ENCODE measurements at regions not wholly inside any gene's neighbourhood (a gene's known extent, or its start where the extent isn't known, plus 50 kb on each side); places are given as distances from the start of the nearest gene placed in this dataset.

GRCh38 chr18:77433076-77433475 is 183.4 kb downstream of the GALR1 start:
- no TSS peak for BruUV-seq (replicated peaks)
- Histone ChIP-seq H3K4me1 (ENCODE audit: insufficient read depth, low read length, poor library complexity, severe bottlenecking) (no peaks in the 10 kb centered on the region), H3K4me3 (ENCODE audit: low read depth, low read length, poor library complexity, severe bottlenecking) (no peak overlapping the region), H3K27ac (ENCODE audit: low read depth, low read length, poor library complexity, severe bottlenecking) (no peak overlapping the region), H3K9me3 (ENCODE audit: low read depth, low read length, poor library complexity, severe bottlenecking) (no peaks in the 10 kb centered on the region), H3K36me3 (ENCODE audit: insufficient read depth, low read length, poor library complexity, severe bottlenecking) (no peaks in the 10 kb centered on the region), H3K27me3 (replicated peaks; ENCODE audit: insufficient read depth, low read depth, low read length, poor library complexity) (no peaks in the 10 kb centered on the region)
- ChIA-PET CTCF (no interaction called here), POLR2A (ENCODE audit: low non-redundant PET) (no interaction called here)
- DNase-seq (ENCODE audit: low spot score): no peak
- intact Hi-C loops (cut with micrococcal nuclease; ENCODE audit: unreplicated experiment): no loop called here
- TF ChIP-seq EZH2 (IDR thresholded peaks at IDR 0.05; ENCODE audit: borderline replicate concordance, low read depth, low read length, poor library complexity, severe bottlenecking): no peak
- TF ChIP-seq, protein P1, sequence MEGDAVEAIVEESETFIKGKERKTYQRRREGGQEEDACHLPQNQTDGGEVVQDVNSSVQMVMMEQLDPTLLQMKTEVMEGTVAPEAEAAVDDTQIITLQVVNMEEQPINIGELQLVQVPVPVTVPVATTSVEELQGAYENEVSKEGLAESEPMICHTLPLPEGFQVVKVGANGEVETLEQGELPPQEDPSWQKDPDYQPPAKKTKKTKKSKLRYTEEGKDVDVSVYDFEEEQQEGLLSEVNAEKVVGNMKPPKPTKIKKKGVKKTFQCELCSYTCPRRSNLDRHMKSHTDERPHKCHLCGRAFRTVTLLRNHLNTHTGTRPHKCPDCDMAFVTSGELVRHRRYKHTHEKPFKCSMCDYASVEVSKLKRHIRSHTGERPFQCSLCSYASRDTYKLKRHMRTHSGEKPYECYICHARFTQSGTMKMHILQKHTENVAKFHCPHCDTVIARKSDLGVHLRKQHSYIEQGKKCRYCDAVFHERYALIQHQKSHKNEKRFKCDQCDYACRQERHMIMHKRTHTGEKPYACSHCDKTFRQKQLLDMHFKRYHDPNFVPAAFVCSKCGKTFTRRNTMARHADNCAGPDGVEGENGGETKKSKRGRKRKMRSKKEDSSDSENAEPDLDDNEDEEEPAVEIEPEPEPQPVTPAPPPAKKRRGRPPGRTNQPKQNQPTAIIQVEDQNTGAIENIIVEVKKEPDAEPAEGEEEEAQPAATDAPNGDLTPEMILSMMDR (conservative IDR thresholded peaks at IDR 0.05; ENCODE audit: low read depth, low read length): no peak

- intact Hi-C loops (cut with micrococcal nuclease; ENCODE audit: unreplicated experiment): no loop called here
- Histone ChIP-seq H3K27me3 (replicated peaks; ENCODE audit: insufficient read depth, low read depth, low read length, poor library complexity) (no peaks in the 10 kb centered on the region), H3K4me3 (ENCODE audit: low read depth, low read length, poor library complexity, severe bottlenecking) (no peak overlapping the region), H3K4me1 (ENCODE audit: insufficient read depth, low read length, poor library complexity, severe bottlenecking) (no peaks in the 10 kb centered on the region), H3K36me3 (ENCODE audit: insufficient read depth, low read length, poor library complexity, severe bottlenecking) (no peaks in the 10 kb centered on the region), H3K9me3 (ENCODE audit: low read depth, low read length, poor library complexity, severe bottlenecking) (peaks cover 9% of the 10 kb centered on the region), H3K27ac (ENCODE audit: low read depth, low read length, poor library complexity, severe bottlenecking) (no peak overlapping the region)
- DNase-seq (ENCODE audit: low spot score): no peak
- CTCF ChIA-PET: no interaction called here
- BruUV-seq (replicated peaks): no TSS peak
- TF ChIP-seq EZH2 (IDR thresholded peaks at IDR 0.05; ENCODE audit: borderline replicate concordance, low read depth, low read length, poor library complexity, severe bottlenecking): no peak
- TF ChIP-seq, protein P1 (conservative IDR thresholded peaks at IDR 0.05; ENCODE audit: low read depth, low read length): no peak
- POLR2A ChIA-PET (ENCODE audit: low non-redundant PET): no interaction called here
These were observed 190.2 kb downstream of the GALR1 start for GRCh38 chr18:77439888-77440287.

- BruUV-seq (replicated peaks): no TSS peak
- intact Hi-C loops (cut with micrococcal nuclease; ENCODE audit: unreplicated experiment): no loop called here
- Histone ChIP-seq H3K4me3 (ENCODE audit: low read depth, low read length, poor library complexity, severe bottlenecking) (no peak overlapping the region), H3K27ac (ENCODE audit: low read depth, low read length, poor library complexity, severe bottlenecking) (no peak overlapping the region), H3K4me1 (ENCODE audit: insufficient read depth, low read length, poor library complexity, severe bottlenecking) (no peaks in the 10 kb centered on the region), H3K36me3 (ENCODE audit: insufficient read depth, low read length, poor library complexity, severe bottlenecking) (no peaks in the 10 kb centered on the region), H3K9me3 (ENCODE audit: low read depth, low read length, poor library complexity, severe bottlenecking) (peaks cover 9% of the 10 kb centered on the region), H3K27me3 (replicated peaks; ENCODE audit: insufficient read depth, low read depth, low read length, poor library complexity) (no peaks in the 10 kb centered on the region)
- ChIA-PET CTCF (no interaction called here), POLR2A (ENCODE audit: low non-redundant PET) (no interaction called here)
- no peak for DNase-seq (ENCODE audit: low spot score)
- TF ChIP-seq, protein P1 (conservative IDR thresholded peaks at IDR 0.05; ENCODE audit: low read depth, low read length): no peak
- no peak for TF ChIP-seq EZH2 (IDR thresholded peaks at IDR 0.05; ENCODE audit: borderline replicate concordance, low read depth, low read length, poor library complexity, severe bottlenecking)
These were observed 192.7 kb downstream of the GALR1 start for GRCh38 chr18:77442393-77442792.
